ENCODE measurements at regions not wholly inside any gene's neighbourhood (a gene's known extent, or its start where the extent isn't known, plus 50 kb on each side); places are given as distances from the start of the nearest gene placed in this dataset.
"Not testable (repeated sequence)": the region's sequence is repeated elsewhere in the genome, so short reads cannot be mapped to it uniquely, and the experiment has no call there.

- no peaks in the 10 kb centered on the region for H3K27me3 ChIP-seq
- H3K4me1 ChIP-seq, result no peaks in the 10 kb centered on the region
- no peak overlapping the region for H3K9ac ChIP-seq
- no peak overlapping the region for H3K4me3 ChIP-seq
- no peaks in the 10 kb centered on the region for H3K9me3 ChIP-seq (replicated peaks in 1 of 11)
- H3K27ac ChIP-seq, result no peak overlapping the region
- no peak overlapping the region for H3K4me2 ChIP-seq
- TF ChIP-seq Cebpa-rat (IDR thresholded peaks at IDR 0.05), result no peak
- no peaks in the 10 kb centered on the region for H3K36me3 ChIP-seq
- H4K20me1 ChIP-seq, result no peaks in the 10 kb centered on the region
These were observed 246.1 kb downstream of the PCDH17 start for GRCh38 chr13:57877601-57878000.

GRCh38 chr13:57878291-57878690 lies 246.7 kb downstream of the PCDH17 start:
- no peak overlapping the region for H3K4me2 ChIP-seq
- H3K4me3 ChIP-seq, result no peak overlapping the region
- no peaks in the 10 kb centered on the region for H3K27me3 ChIP-seq
- TF ChIP-seq Cebpa-rat (IDR thresholded peaks at IDR 0.05), result no peak
- H3K9me3 ChIP-seq (replicated peaks in 1 of 11), result no peaks in the 10 kb centered on the region
- no peak overlapping the region for H3K9ac ChIP-seq
- no peaks in the 10 kb centered on the region for H4K20me1 ChIP-seq
- H3K4me1 ChIP-seq, result no peaks in the 10 kb centered on the region
- H3K27ac ChIP-seq, result no peak overlapping the region
- no peaks in the 10 kb centered on the region for H3K36me3 ChIP-seq

DNA sequence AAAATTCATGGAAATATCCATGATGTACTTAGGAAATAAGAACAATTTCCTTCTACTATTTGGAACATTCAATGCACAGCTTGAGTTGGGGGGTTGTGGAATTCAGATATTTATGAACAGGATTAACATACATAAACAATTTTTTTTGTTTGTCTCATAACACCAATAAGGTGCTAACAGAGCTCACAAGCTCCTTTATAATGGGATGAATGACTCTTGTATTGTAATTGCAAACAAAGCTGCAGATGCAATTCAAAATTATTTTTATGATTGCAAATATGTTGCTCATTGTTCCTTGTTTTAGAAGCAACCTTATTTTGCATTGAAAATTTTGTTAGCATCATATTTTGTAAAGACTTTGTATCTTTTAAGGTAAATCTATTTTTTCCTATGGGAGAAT lies 265.7 kb downstream of the PCDH17 start:
- Histone ChIP-seq H3K36me3 (no peaks in the 10 kb centered on the region), H3K4me2 (no peak overlapping the region), H3K9me3 (replicated peaks in 1 of 11) (no peaks in the 10 kb centered on the region), H3K27ac (no peak overlapping the region), H3K9ac (no peak overlapping the region), H3K27me3 (no peaks in the 10 kb centered on the region), H3K4me3 (no peak overlapping the region), H3K4me1 (no peaks in the 10 kb centered on the region), H4K20me1 (no peaks in the 10 kb centered on the region)
- no peak for TF ChIP-seq Cebpa-rat (IDR thresholded peaks at IDR 0.05)

- no peak overlapping the region for H3K27ac ChIP-seq
- no peaks in the 10 kb centered on the region for H3K36me3 ChIP-seq
- H3K9ac ChIP-seq, result no peak overlapping the region
- no peaks in the 10 kb centered on the region for H3K27me3 ChIP-seq
- H3K9me3 ChIP-seq (replicated peaks in 1 of 11), result peaks cover 0 to 12% (median 4%) of the 10 kb centered on the region in 11 experiments; a peak in 4 of 22 replicates
- H3K4me1 ChIP-seq, result no peaks in the 10 kb centered on the region
- no peaks in the 10 kb centered on the region for H4K20me1 ChIP-seq
- no peak overlapping the region for H3K4me2 ChIP-seq
- H3K4me3 ChIP-seq, result no peak overlapping the region
- TF ChIP-seq Cebpa-rat (IDR thresholded peaks at IDR 0.05), result no peak
These were observed 267.6 kb downstream of the PCDH17 start for GRCh38 chr13:57899096-57899495.

DNA sequence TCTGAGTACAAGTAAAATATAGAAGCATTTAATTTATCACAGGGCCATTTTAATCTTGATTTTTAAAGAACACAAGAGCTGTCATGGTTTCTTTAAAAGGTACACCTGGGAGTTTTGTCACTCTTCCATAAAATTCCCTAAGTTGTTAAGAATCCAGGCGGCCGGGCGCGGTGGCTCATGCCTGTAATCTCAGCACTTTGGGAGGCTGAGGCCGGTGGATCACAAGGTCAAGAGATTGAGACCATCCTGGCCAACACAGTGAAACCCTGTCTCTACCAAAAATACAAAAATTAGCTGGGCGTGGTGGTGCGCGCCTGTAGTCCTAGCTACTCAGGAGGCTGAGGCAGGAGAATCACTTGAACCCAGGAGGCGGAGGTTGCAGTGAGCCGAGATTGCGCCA lies 278.3 kb downstream of the PCDH17 start:
- H3K4me3 ChIP-seq; H4K20me1 ChIP-seq; H3K36me3 ChIP-seq; H3K4me2 ChIP-seq; H3K4me1 ChIP-seq; H3K9ac ChIP-seq; H3K27ac ChIP-seq; H3K27me3 ChIP-seq; H3K9me3 ChIP-seq (replicated peaks in 1 of 11): not testable (repeated sequence)

- no peak overlapping the region for H3K9ac ChIP-seq
- H3K27me3 ChIP-seq, result no peaks in the 10 kb centered on the region
- no peaks in the 10 kb centered on the region for H3K36me3 ChIP-seq
- no peaks in the 10 kb centered on the region for H4K20me1 ChIP-seq
- H3K4me3 ChIP-seq, result no peak overlapping the region
- no peak overlapping the region for H3K4me2 ChIP-seq
- H3K27ac ChIP-seq, result no peak overlapping the region
- no peaks in the 10 kb centered on the region for H3K9me3 ChIP-seq (replicated peaks in 1 of 11)
- no peaks in the 10 kb centered on the region for H3K4me1 ChIP-seq
- TF ChIP-seq Cebpa-rat (IDR thresholded peaks at IDR 0.05), result no peak
These were observed 286.5 kb downstream of the PCDH17 start for GRCh38 chr13:57918086-57918485.

DNA sequence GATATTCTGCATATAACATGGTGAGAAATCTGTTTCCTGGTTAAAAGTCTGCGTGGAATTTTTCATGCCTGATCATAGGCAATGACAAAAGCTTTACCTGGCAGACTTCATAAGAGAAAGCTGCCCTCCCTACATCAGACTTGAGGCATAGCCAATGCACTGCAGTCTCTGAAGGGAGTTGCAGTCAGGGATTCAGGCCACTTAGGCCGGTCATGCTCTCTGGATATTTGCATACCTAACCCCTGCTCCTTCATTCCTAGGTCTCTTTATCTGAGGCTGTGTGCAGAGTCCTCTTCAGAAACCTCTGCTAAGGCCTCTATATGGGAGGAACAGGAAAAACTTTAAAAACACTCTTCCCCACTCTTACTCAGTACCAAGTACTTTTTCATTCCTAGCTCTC lies 287.4 kb downstream of the PCDH17 start:
- no peak overlapping the region for H3K4me3 ChIP-seq
- no peaks in the 10 kb centered on the region for H3K27me3 ChIP-seq
- H4K20me1 ChIP-seq, result no peaks in the 10 kb centered on the region
- no peak overlapping the region for H3K4me2 ChIP-seq
- H3K36me3 ChIP-seq, result no peaks in the 10 kb centered on the region
- no peaks in the 10 kb centered on the region for H3K4me1 ChIP-seq
- H3K27ac ChIP-seq, result no peak overlapping the region
- no peak for TF ChIP-seq Cebpa-rat (IDR thresholded peaks at IDR 0.05)
- H3K9me3 ChIP-seq (replicated peaks in 1 of 11), result no peaks in the 10 kb centered on the region
- H3K9ac ChIP-seq, result no peak overlapping the region

DNA sequence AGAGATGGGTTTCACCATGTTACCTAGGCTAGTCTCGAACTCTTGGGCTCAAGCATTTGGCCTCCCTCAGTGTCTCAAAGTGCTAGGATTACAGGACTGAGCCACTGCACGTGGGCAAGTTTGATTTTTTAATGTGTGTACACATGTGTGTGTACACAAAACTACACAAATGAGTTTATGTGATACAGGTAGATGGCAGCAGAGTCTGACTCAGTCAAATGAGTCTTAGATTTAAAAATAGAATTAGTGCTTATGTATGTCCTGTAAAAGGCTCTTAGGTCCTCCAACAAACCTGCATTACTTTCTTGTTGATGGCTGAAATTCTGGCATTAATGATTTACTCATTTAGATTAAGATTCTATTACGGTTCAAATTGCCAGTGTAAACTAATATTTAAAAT lies 293.7 kb downstream of the PCDH17 start:
- Histone ChIP-seq H3K36me3 (no peaks in the 10 kb centered on the region), H3K4me2 (no peak overlapping the region), H3K27ac (no peak overlapping the region), H3K27me3 (no peaks in the 10 kb centered on the region), H3K9me3 (replicated peaks in 1 of 11) (no peaks in the 10 kb centered on the region), H4K20me1 (no peaks in the 10 kb centered on the region), H3K9ac (no peak overlapping the region), H3K4me1 (no peaks in the 10 kb centered on the region), H3K4me3 (no peak overlapping the region)
- TF ChIP-seq Cebpa-rat (IDR thresholded peaks at IDR 0.05), result no peak

DNA sequence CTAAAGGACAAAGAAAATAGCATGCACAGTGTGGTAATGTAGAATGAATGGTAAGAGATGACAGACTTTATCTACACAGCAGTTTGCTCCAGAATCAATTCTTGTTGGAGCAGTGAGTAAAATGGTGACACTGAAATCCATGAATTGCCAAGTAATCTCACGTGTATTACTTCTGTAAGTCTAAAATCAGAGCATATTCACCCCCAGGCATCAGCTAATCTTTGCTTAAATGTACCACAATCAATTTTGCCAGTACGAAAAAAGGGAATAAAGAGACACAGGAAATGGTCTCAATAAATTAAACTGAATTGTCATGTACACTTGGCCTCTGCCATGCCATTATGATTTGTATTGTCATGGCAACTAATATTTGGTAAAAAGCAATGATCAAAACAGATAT lies 294.2 kb downstream of the PCDH17 start:
- TF ChIP-seq Cebpa-rat (IDR thresholded peaks at IDR 0.05), result no peak
- no peak overlapping the region for H3K9ac ChIP-seq
- H3K4me2 ChIP-seq, result no peak overlapping the region
- no peaks in the 10 kb centered on the region for H3K27me3 ChIP-seq
- H3K9me3 ChIP-seq (replicated peaks in 1 of 11), result no peaks in the 10 kb centered on the region
- H3K4me3 ChIP-seq, result no peak overlapping the region
- no peaks in the 10 kb centered on the region for H4K20me1 ChIP-seq
- H3K36me3 ChIP-seq, result no peaks in the 10 kb centered on the region
- no peak overlapping the region for H3K27ac ChIP-seq
- no peaks in the 10 kb centered on the region for H3K4me1 ChIP-seq

DNA sequence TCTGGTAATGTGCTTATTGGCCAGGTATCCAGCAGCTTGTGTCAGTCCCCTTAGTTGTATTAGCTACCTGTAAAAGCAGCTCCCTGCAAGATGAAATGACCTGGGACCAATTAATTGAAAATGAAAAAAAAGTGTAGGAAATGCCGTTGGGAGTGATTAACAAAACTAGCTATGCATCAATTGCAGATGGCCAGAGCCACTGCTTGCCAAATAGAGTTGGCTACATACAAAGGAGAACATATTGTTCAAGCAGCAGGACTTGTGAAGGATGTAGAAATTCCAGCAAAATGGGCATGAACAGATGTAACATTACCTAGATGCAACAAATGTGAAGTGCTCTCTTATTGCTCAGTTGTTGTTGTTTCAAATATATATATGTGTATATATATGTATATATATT lies 300.5 kb downstream of the PCDH17 start:
- H3K27me3 ChIP-seq, result no peaks in the 10 kb centered on the region
- no peaks in the 10 kb centered on the region for H3K36me3 ChIP-seq
- H3K27ac ChIP-seq, result no peak overlapping the region
- no peaks in the 10 kb centered on the region for H4K20me1 ChIP-seq
- no peaks in the 10 kb centered on the region for H3K4me1 ChIP-seq
- H3K4me2 ChIP-seq, result no peak overlapping the region
- H3K9ac ChIP-seq, result no peak overlapping the region
- H3K4me3 ChIP-seq, result no peak overlapping the region
- TF ChIP-seq Cebpa-rat (IDR thresholded peaks at IDR 0.05), result no peak
- H3K9me3 ChIP-seq (replicated peaks in 1 of 11), result no peaks in the 10 kb centered on the region

- Histone ChIP-seq H3K9me3 (replicated peaks in 1 of 11) (no peaks in the 10 kb centered on the region), H3K27me3 (no peaks in the 10 kb centered on the region), H3K27ac (no peak overlapping the region), H3K36me3 (no peaks in the 10 kb centered on the region), H3K4me1 (no peaks in the 10 kb centered on the region), H4K20me1 (no peaks in the 10 kb centered on the region), H3K4me2 (no peak overlapping the region), H3K4me3 (no peak overlapping the region), H3K9ac (no peak overlapping the region)
- TF ChIP-seq Cebpa-rat (IDR thresholded peaks at IDR 0.05), result no peak
These were observed 302.1 kb downstream of the PCDH17 start for GRCh38 chr13:57933606-57934005.

All from BLaER1 treated with 17β-estradiol and CSF1 and Interleukin-3, amounts not matched to agents 10 nM and 100 nM (cell line).